Daoy (cell line): ENCODE measurements at regions not wholly inside any gene's neighbourhood (a gene's known extent, or its start where the extent isn't known, plus 50 kb on each side); places are given as distances from the start of the nearest gene placed in this dataset.
"Not testable (repeated sequence)": the region's sequence is repeated elsewhere in the genome, so short reads cannot be mapped to it uniquely, and the experiment has no call there.

Source experiments
- DNase-seq: peaks from one replicate; pipeline ENCODE4 v3.0.0-alpha.2; 2015; ENCODE audit warnings: low read depth

DNA sequence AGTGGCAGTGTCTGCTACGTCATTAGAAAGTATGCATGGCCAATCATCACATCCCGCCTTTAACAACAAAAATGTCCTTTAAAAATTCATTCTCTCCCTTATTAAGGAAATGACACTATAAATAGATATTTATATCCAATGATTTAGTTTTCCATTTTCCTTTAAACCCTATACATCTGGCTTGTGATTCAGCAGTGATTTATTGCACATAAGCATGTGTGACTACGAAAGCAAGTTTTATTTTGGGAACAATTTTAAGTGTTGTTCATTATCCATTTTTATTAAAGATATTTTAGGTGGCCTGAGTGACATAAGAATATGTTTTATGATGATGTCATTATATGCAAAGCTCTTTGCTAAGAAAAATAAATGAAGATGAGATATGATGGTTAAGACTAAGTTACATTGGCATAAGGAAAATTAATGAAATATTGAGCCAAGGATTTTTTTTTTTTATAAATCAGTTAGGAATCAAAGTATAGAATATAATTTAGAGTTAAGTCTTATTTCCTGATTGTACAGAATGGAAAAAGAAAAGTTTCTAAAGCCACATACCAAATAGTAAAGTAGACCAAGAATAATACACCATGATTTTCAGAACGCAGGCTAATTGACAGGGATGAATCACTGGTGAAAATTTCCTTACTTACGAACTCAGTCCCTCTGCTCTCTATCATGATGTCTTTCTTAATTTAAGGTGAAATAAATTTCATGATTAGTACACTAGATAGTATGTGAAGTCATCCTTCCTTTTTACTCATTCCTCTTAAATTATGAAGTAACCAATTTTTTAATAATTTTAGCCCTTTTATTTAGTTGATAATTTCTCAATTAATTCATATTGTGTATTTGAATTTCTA lies 822.4 kb downstream of the FAT4 start:
- no peak for DNase-seq

DNA sequence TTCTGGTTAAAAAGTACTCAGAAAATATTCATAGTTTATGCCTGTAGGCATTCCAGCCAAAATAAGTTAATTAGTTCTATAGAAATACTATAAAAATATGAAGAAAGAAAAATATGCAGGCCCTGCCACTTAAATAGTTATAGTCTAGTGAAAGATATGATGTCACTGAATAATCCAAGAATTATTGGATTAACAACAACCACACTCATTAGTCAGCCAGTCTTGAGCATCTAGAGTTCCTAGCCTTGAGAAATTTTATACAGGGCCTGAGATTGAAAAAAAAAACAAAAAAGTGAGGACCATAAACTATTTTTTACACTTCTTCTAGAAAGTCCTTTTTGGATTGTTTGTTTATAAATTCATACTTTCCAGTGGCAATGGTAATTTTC lies 823.0 kb downstream of the FAT4 start:
- no peak for DNase-seq

DNA sequence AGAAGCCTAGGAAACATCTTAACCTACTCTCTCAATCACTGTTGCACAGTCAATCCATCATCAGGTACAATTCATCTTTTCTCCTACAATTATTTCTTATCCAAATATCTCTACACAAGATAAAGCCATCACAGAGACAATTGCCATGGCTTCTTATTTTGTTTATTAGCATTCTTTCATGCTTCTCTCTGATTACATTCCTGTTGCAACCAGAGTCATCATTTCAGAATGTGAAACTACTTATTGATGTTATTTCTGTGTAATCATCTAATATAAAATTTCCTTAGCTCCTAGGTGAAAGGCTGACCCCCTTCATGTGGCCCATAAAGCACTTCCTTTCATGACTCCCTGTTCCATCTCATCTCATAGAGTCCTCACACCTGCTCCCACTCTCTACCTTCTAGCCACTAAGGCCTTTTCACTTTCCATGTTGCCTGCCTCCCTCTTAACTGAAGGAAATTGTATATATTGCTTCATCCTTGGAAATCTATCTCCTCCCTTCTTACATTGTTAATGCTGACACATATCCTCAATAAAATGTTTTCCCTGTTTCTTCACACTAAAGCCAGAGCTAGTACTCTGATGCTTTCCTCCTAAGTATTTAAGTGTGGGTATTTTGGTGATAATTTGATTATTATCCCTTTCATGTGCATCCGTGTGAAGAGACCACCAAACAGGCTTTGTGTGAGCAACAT lies 829.9 kb downstream of the FAT4 start:
- no peak for DNase-seq

DNA sequence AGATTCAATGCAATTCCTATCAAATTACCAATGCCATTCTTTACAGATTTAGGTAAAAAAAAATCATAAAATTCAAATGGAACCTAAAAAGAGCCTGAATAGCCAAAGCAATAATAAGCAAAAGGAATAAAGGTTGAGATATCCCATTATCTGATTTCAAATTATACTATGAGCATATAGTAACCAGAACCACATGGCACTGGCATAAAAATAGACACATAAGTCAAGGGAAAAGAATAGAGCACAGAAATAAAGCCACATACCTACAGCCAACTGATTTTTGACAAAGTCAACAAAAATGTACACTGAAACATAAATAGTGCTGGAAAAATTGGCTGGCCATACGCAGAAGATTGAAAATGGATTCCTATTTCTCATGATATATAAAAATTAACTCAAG lies 853.7 kb downstream of the FAT4 start:
- no peak for DNase-seq

DNA sequence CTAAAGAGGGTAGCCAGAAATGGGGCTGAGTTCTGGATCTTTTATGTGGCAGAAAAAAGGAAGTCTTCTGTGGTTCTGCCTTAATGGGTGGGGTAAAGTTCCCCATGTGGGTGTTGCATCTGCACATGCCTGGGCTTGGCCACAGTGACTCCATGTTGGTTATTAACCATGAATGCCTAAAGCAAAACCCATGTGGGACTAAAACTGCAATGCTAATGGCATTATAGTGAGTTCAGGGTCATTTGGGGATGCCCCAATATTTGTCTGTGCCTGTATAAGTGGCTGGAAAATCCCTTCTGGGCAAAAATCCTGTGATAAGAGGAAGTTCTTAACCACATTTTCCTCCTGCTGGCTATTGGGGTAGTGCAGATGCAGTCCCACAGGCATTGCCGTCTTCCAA lies 857.4 kb downstream of the FAT4 start:
- DNase-seq: no peak

DNA sequence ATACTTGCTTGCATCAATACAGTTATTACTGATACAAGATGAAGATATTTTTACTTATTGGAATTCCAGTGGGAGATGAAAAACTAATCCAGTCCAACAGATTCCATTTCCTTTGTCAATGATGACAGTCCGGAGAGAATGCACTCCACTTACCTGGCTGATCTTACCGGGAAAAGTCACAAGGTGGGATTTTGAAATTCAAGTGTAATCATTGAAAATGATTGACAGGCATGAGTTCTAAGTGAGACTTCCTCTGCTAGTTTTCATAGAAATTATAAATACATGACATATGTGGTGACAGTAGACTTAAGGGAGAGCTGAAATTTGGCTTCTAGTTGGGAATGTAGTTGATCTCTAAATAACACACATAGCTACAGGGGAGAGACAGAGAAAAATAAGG lies 859.9 kb downstream of the FAT4 start:
- DNase-seq: no peak

DNA sequence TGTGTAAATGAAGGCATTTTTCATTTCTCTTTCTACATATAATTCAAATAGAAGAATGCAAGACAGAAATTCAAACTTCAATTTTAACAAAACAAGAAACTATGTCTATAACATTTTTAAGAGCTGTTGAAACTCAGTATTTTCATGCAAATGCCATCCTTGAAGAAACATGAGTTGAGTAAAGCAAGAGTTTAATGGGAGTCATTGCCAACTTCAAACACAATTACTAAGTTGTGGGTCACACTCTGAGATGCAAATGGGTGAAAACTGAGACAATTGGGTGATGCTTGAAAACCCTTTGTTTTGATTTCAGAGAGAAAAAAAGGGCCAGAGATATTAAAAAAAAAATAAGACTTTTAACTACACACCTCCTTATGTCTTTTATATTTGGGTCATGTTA lies 865.9 kb downstream of the FAT4 start:
- no peak for DNase-seq

DNA sequence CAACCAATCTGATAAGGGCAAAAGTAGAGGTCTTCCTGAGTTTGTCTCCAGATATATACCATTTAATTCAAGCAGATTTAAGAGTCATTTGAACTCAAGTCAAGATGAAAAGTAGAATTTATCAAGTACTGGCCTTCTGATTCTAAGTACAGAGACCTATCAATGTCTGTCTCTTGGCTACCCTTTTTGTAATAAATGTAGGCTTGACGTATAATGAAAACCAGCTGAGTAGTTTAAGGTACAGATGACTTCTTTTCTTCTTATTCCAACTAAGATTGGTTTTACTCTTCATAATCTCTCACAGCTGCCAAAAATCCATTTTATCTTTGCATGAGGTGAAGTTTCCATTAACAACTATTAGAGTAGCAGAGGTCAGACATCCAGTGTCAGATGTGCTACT lies 867.6 kb downstream of the FAT4 start:
- DNase-seq: no peak

DNA sequence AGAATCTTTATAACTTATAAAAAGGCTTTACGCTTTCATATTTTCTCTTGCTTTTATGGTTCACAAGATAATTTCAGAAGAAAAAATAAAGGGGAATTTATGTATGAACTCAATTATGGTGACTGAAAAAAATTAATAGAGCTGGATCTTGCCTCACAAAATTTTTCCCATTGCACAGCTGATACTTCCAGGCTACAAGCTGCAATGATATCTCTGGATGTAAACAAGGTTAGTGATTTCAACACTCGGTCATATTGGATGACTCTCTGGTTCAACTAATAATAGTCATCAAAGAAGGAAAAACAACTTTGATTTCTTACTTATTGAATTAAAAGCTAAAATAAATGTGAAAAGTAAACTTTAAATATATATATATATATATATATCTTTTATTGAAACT lies 868.0 kb downstream of the FAT4 start:
- DNase-seq: no peak

DNA sequence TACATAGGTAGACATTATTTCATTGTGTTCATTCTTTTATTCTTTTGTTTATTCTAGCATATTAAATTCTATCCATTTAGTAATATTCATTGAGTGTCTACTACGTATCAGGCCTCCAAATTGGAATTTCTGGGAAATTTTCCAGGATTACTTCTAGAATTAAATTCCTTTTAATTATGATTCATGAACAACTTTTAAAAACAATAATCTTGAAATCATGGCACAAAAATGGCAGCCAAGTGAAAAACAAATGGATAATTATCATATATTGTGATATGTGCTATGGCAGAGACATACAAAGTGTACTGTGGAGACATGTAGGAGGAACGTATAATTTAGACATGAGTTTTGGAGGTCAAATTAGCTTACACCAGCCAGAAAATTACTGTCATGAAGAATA lies 868.5 kb downstream of the FAT4 start:
- DNase-seq: no peak

DNA sequence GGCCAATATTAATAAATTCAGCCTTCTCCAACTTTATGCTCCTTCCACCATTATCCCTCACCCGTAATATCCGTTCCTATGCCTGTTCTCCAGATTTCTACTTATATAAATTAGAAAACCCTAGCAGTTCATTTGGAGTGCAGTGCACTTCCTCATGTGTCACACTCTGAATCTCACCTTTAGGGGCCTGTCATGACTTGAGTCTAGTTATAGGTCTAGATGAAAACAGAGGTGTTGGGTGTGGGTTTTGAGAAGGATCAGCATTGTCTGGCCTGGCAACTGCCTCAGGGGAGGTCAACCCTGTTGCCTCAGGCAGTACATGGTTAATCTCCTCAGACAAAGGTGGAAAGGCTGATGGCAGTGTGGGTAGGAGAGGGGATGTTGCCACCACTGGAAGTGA lies 876.8 kb downstream of the FAT4 start:
- DNase-seq: no peak

DNA sequence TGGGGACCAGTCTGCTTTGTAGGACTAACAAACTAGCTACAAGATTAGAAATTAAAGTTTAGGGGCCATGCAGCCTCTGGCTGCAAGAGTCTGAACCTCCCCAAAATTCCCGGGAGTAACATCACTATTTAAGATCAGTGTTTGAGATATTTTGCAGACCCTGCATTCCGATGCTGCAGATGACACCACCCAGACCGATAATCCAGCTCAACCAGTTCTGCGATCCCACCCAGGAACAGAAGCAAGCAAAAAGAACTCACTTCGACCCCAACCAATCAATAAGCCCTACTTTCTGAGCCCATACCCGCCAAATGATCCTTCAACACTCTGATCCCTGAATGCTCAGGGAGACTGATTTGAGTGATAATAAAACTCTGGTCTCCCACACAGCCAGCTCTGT lies 877.8 kb downstream of the FAT4 start:
- no peak for DNase-seq

DNA sequence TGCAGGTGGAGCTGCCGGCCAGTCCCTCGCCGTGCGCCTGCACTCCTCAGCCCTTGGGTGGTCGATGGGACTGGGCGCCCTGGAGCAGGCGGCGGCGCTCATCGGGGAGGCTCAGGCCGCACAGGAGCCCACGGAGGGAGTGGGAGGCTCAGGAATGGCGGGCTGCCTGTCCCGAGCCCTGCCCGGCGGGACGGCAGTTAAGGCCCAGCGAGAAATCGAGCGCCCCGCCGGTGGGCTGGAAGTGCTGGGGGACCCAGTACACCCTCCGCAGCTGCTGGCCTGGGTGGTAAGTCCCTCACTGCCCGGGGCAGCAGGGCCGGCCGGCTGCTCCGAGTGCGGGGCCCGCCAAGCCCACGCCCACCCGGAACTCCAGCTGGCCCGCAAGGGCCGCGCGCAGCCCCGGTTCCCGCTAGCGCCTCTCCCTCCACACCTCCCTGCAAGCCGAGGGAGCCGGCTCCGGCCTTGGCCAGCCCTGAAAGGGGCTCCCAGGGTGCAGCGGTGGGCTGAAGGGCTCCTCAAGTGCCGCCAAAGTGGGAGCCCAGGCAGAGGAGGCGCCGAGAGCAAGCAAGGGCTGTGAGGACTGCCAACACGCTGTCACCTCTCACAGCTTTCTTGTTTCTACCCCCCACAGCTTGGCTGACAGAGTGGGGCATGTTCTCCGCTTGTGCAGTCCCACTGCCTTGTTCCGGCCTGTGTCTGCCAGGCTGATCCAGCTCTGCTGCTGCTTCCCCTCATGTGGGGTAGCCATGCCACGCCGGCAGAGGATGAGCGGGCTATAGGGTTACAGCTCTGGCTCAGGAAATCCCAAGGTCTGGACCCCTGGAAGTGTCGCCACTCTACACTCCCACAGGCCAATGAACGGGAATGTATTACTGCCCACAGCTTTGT lies 886.7 kb downstream of the FAT4 start:
- not testable (repeated sequence) for DNase-seq

DNA sequence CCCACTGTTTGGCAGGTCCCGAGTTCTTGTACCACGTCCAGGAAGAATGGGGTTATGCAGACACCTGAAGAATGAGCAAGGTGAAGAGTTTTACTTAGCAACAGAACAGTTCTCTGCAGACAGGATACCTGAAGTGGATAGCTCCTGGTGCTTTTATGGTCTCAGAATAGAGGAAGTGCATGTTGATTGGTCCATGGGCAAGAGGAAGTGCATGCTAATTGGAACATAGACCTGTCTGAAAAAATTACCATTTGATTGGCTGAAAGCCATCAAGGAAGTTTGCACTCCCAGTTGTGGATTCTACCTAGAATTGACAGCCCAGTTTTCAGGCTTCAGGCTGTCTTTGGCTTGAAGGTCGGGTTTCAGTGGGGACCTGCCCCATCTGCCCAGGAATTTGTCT lies 887.5 kb downstream of the FAT4 start:
- no peak for DNase-seq

DNA sequence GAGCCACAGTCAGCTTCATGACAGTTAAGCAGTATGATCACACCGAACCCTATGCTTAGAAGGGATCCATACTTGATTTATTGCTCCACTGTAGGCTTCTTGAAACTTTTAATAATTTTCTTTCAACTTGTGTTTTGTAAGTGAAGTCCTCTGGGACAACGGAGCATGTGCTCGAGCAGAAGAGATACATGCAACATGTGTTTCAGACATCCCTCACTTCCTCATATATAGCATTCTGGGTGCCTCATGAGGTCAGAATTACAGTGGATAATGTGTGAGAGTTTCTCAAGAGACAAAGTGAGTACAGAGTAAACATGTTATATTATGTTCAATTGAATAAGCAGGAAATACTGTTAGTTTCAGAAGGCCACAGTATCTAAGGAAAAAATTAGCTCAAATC lies 893.2 kb downstream of the FAT4 start:
- DNase-seq: no peak

DNA sequence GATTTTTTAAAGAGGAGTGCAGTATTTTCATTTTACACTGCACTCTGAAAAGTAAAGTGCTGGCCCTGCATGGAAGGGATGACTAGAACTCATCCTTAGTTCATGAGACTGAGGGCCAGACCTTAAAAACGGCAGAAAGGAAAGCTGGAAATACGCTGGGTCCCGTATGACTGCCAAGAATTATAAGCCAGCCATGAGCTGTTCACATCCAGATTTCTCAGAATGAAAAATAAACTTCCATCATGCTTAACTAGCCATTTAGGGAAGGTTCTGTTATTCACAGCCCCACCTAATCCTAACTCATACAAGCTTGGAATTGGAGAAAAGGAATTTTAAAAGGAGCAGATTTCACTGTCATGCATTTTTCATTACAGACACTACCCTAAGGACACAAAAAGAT lies 894.4 kb downstream of the FAT4 start:
- DNase-seq: no peak

DNA sequence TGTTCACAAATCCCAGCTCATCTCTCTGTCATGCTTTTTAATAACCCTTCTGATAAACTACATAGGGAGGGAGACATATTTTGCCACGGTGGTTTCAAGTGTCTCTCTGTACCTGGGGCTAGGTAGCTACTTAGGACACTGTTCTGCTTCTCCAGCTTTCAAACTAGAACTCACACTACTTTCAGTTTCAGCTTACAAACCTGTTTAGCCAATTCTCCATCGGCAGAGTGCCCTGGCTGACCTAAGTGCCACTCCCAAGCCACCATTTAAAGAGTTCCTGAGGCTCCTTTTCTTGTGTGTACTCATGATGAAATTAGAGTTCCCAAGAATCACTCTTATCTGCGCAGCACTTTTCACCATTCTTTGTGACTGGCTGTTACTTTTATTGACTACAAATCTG lies 899.2 kb downstream of the FAT4 start:
- DNase-seq: no peak

DNA sequence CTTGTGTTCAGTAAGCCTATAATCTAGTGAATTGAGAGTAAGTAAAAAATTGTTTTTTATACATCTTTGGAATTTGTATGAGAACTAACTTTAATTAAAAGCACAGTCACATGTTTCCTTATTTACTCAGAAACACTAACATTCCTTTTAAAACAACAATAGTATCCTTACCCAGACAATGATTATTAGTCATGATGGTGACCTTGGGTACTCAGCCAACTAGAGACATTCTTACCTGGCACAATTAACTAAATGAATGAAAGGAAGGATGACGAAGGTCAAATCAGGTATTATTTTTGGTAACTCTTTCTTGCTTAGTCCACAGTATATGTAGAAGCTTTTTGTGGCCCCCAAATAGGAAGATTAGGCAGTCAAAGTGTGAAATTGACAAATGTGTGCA lies 901.0 kb downstream of the FAT4 start:
- no peak for DNase-seq

DNA sequence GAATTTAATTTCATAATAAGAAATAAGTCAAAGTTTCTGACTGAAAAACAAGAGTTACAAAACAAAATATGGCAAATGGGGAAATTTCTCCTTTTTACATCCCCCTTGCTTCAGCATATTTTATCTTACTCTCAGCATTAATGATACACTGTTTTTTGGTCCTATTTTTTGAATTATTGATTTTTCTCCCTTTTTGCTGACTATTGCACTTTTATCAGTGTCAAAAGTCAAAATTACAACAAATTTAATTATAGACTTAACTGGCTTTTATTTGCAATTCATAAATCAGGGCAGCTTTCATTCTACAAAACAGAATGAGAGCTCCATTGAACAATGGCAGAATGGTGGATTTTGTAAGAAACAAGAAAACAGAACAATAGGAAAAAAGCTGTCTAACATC lies 901.9 kb downstream of the FAT4 start:
- no peak for DNase-seq

DNA sequence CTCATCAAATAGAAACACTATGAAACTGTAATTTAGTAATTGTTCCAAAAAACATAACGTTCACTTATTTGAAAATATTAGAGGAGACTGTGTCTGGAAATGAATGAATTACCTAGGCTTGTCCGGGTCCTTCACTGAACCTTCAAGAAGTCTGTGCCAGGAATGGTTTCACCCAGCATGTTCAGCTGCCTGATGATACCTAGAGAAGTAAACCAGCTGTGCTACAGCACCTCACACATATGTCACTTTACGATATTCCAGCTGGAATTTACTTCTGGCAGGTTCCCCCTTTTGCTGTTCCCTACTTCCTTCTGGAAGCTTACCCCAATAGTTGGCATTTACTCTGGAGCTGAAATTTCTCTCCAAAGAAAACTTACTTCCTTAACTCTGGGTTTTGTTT lies 906.5 kb downstream of the FAT4 start:
- no peak for DNase-seq

DNA sequence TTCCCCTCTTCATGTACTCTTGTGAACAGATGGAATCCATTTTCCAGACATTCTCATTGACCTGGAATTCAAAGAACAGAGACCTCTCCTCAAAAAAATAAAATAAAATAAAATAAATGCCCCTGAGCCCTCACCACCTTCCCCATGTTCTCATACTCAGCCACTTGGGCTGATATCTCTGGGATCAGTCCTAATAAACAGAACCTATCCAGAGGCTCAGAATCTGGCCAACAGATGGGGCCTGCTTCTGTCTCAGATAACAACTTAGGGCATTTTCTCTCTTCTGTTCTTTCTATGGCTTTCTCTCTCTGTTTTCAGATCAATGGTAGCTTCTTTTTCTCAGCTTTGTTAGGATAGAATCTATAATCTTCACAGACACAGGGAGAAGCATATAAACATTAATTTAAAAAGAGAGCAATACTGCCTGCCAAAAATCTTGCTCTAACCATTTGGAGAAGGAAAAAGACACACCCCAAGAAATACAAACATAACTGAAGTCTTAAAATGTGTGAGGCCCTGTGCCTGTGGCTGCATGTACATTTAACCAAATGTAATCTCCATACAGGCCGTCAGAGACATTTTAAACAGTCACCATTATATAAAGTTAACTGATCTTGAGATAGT lies 907.1 kb downstream of the FAT4 start:
- DNase-seq: no peak

DNA sequence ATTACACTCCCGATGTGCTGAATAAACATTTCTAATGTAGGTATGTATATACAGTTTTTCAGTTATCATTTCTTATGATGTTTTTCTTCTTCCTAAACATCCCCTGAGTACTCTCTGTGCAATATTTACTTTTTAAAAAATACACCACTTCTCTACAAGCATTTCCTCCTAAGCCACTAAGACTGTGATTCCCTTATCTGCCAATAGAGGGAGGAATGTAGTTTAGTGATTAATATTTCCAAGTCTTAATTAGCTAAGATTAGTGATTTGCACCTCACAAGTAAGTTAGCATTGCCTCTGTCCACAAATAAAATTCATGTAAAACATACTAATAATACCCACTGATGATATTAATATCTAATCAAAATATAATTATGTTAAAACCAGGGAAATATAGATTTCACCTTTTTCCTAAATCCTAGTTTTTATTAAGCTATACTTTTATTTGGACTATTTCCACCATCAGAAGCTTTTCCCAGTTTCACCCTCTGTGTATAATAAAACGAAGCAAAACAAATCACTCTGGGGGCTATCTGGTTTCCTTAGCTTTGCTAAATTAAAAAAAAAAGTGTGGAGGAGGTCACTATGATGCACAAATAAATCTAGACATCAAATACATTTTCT lies 909.1 kb downstream of the FAT4 start:
- no peak for DNase-seq
